ENCODE measurements at regions not wholly inside any gene's neighbourhood (a gene's known extent, or its start where the extent isn't known, plus 50 kb on each side); places are given as distances from the start of the nearest gene placed in this dataset.

- Histone ChIP-seq H3K27me3 (peaks cover 10% of the 10 kb centered on the region), H3K36me3 (replicated peaks in 1 of 2) (no peaks in the 10 kb centered on the region), H3K9me3 (replicated peaks in 1 of 3) (no peaks in the 10 kb centered on the region), H3K27ac (no peak overlapping the region), H3K4me3 (no peak overlapping the region), H3K4me1 (replicated peaks in 1 of 2) (peaks cover 0 to 3% of the 10 kb centered on the region in 2 donors)
- intact Hi-C loops (cut with DNase I): no loop called here
- DNase-seq: no peak
- WGBS, 4 donors: 78 to 87% (median 83%) methylated on average over 6 of the region's 6 CpGs
- no peak for TF ChIP-seq POLR2A (IDR thresholded peaks at IDR 0.05)
- TF ChIP-seq CTCF (IDR thresholded peaks at IDR 0.05): no peak
Observed at GRCh38 chr10:104579136-104579535, 62.0 kb upstream of the SORCS3 start.

- no peak overlapping the region for H3K4me3 ChIP-seq
- TF ChIP-seq POLR2A (IDR thresholded peaks at IDR 0.05) (no peak), CTCF (IDR thresholded peaks at IDR 0.05) (no peak)
- WGBS, 4 donors: 35 to 56% (median 43%) methylated on average over 13 of the region's 13 CpGs
- DNase-seq: no peak
- no peaks in the 10 kb centered on the region for H3K36me3 ChIP-seq (replicated peaks in 1 of 2)
- H3K9me3 ChIP-seq (replicated peaks in 1 of 3): no peaks in the 10 kb centered on the region
- H3K27me3 ChIP-seq: peaks cover 10% of the 10 kb centered on the region
- no peak overlapping the region for H3K27ac ChIP-seq
- no peaks in the 10 kb centered on the region for H3K4me1 ChIP-seq (replicated peaks in 1 of 2)
- intact Hi-C loops (cut with DNase I): loop anchor here in 1 of 2 donors (10.0 kb wide), 2 partner anchors 176 to 344 kb away; no protein-coding TSS in a partner anchor
Observed at GRCh38 chr10:104580321-104580720, 60.8 kb upstream of the SORCS3 start.

- peaks cover 10% of the 10 kb centered on the region for H3K27me3 ChIP-seq
- no peaks in the 10 kb centered on the region for H3K36me3 ChIP-seq (replicated peaks in 1 of 2)
- H3K27ac ChIP-seq: no peak overlapping the region
- peak; percentile 60 to 93 (median 71) for TF ChIP-seq CTCF (IDR thresholded peaks at IDR 0.05)
- no peak for TF ChIP-seq POLR2A (IDR thresholded peaks at IDR 0.05)
- intact Hi-C loops (cut with DNase I): loop anchor here in 1 of 2 donors (10.0 kb wide), 2 partner anchors 176 to 344 kb away; no protein-coding TSS in a partner anchor
- H3K9me3 ChIP-seq (replicated peaks in 1 of 3): no peaks in the 10 kb centered on the region
- no peak overlapping the region for H3K4me3 ChIP-seq
- peak; percentile 63 to 91 (median 79) for DNase-seq
- H3K4me1 ChIP-seq (replicated peaks in 1 of 2): no peaks in the 10 kb centered on the region
- WGBS, 4 donors: 34 to 40% (median 36%) methylated on average over 20 of the region's 20 CpGs
Observed at GRCh38 chr10:104580774-104581675, 60.1 kb upstream of the SORCS3 start.

GRCh38 chr10:104581884-104582601 lies 59.0 kb upstream of the SORCS3 start:
- Histone ChIP-seq H3K27me3 (peaks cover 10% of the 10 kb centered on the region), H3K9me3 (replicated peaks in 1 of 3) (no peaks in the 10 kb centered on the region), H3K4me1 (replicated peaks in 1 of 2) (no peaks in the 10 kb centered on the region), H3K4me3 (no peak overlapping the region), H3K36me3 (replicated peaks in 1 of 2) (no peaks in the 10 kb centered on the region), H3K27ac (no peak overlapping the region)
- WGBS, 4 donors: 65 to 72% (median 70%) methylated on average over 5 of the region's 5 CpGs
- no peak for TF ChIP-seq CTCF (IDR thresholded peaks at IDR 0.05)
- no peak for TF ChIP-seq POLR2A (IDR thresholded peaks at IDR 0.05)
- no peak for DNase-seq
- intact Hi-C loops (cut with DNase I): loop anchor here in 1 of 2 donors (10.0 kb wide), 2 partner anchors 177 to 343 kb away; no protein-coding TSS in a partner anchor
